MM.1S (cell line): ENCODE measurements at regions not wholly inside any gene's neighbourhood (a gene's known extent, or its start where the extent isn't known, plus 50 kb on each side); places are given as distances from the start of the nearest gene placed in this dataset.

Experiments
- EZH2 ChIP-seq: fragments of 300-600 bp; sonication (generic); optimal IDR thresholded peaks from 2 replicates; pipeline ENCODE3; 2017; ENCODE audit warnings: low read depth, mild to moderate bottlenecking, antibody characterized with exemption, low read length, mixed read lengths
- EZH2phosphoT487 ChIP-seq: fragments of 300-600 bp; sonication (generic); IDR thresholded peaks from 2 replicates; pipeline ENCODE4 v1.6.1; 2018; ENCODE audit warnings: antibody characterized with exemption, low read length
- TF ChIP-seq, protein P1 (sequence below): fragments of 300-600 bp; sonication (generic); IDR thresholded peaks from 2 replicates; pipeline ENCODE4 v1.5.1; 2016; ENCODE audit warnings: antibody characterized with exemption, low read length, mixed read lengths

DNA sequence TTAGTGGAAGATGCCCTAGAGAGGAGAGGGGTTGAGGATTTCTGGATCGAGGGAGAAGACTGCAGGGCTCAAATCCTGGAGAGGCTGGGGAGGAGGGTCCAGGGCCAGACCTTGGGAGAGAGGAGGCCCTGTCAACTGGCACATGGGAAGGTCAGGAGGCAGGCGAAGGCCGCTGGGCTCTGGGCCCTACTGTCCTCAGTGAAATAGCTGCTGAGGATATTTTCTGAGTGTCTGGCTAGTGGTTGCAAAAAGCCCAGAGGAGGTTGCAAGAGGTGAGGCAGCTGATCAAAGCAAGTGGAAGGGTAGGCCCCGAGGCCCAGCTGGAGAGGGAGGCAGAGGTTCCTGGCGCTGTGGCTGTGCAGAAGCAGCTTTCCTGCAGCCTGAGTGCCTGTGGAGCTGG is 103.4 kb upstream of the MLN start:
- TF ChIP-seq, protein P1, sequence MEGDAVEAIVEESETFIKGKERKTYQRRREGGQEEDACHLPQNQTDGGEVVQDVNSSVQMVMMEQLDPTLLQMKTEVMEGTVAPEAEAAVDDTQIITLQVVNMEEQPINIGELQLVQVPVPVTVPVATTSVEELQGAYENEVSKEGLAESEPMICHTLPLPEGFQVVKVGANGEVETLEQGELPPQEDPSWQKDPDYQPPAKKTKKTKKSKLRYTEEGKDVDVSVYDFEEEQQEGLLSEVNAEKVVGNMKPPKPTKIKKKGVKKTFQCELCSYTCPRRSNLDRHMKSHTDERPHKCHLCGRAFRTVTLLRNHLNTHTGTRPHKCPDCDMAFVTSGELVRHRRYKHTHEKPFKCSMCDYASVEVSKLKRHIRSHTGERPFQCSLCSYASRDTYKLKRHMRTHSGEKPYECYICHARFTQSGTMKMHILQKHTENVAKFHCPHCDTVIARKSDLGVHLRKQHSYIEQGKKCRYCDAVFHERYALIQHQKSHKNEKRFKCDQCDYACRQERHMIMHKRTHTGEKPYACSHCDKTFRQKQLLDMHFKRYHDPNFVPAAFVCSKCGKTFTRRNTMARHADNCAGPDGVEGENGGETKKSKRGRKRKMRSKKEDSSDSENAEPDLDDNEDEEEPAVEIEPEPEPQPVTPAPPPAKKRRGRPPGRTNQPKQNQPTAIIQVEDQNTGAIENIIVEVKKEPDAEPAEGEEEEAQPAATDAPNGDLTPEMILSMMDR: no peak
- TF ChIP-seq EZH2 (no peak), EZH2phosphoT487 (no peak)
